Transverse colon (tissue), 4 donors: ENCODE measurements at regions not wholly inside any gene's neighbourhood (a gene's known extent, or its start where the extent isn't known, plus 50 kb on each side); places are given as distances from the start of the nearest gene placed in this dataset.

Source experiments
- DNase-seq: peaks from one replicate; pipeline ENCODE4 v3.0.0-alpha.2; 2019
- H3K27ac ChIP-seq, 4 donors: fragments of 200-600 bp; sonication (generic); 2 replicates each; pipeline ENCODE4 v1.5.1; 2016 to 2018; ENCODE audit warnings: inconsistent platforms in 4 of 4
- H3K27me3 ChIP-seq: fragments of 200-600 bp; sonication (generic); 2 replicates; pipeline ENCODE4 v1.5.1; 2017; ENCODE audit warnings: inconsistent platforms
- H3K36me3 ChIP-seq, 4 donors: fragments of 200-600 bp; sonication (generic); 2 replicates each; pipeline ENCODE4 v1.5.1; 2017 to 2019; ENCODE audit warnings: inconsistent platforms in 4 of 4
- H3K4me1 ChIP-seq, 4 donors: fragments of 200-600 bp; sonication (generic); 2 replicates each; pipeline ENCODE4 v1.5.1; 2017 to 2020; ENCODE audit warnings: inconsistent platforms in 4 of 4
- H3K4me3 ChIP-seq, 4 donors: fragments of 200-600 bp; sonication (generic); 1 replicate in 1 of 4; 2 replicates in 3 of 4; pipeline versions ENCODE4 v1.5.1 to v1.6.1; 2017 to 2019; ENCODE audit warnings: inconsistent platforms in 4 of 4
- H3K9me3 ChIP-seq, 2 donors: fragments of 200-600 bp; sonication (generic); 2 replicates each; pipeline ENCODE4 v1.5.1; 2017 to 2019; ENCODE audit warnings: inconsistent platforms in 2 of 2
- EP300 ChIP-seq: sonication (generic); formaldehyde crosslinking; IDR thresholded peaks from one replicate; pipeline ENCODE4 v1.6.1; 2017; ENCODE audit warnings: antibody characterized with exemption, low read depth
- POLR2A ChIP-seq: fragments of 450-650 bp; IDR thresholded peaks from one replicate; pipeline ENCODE4 v1.6.1; 2016; ENCODE audit warnings: antibody characterized with exemption, mild to moderate bottlenecking, moderate library complexity
- POLR2AphosphoS5 ChIP-seq, 3 donors: sonication (generic); formaldehyde crosslinking; IDR thresholded peaks; one replicate each; pipeline ENCODE4 v1.6.1; 2016; ENCODE audit warnings: antibody characterized with exemption in 3 of 3
- WGBS, 2 donors: methylation state at CpG; one replicate each; pipeline ENCODE4 v1.1.5; 2018; ENCODE audit warnings: low coverage in 1 of 2; 5-methylcytosine and 5-hydroxymethylcytosine counted together
- in situ Hi-C, 4 donors: fragments of 200-750 bp; cut with MboI; loops; one replicate each; pipeline versions ENCODE4 v1.15.0 to v1.15.1; 2017; ENCODE audit warnings: low sequenced_read_pairs in 3 of 4, low pct_ligation_motif_present in 1 of 4, low pct_unique_long_range_greater_than_20kb in 1 of 4
- intact Hi-C: fragments of 100-400 bp; cut with DNase I; formaldehyde crosslinking; loops from one replicate; pipeline ENCODE4 v1.15.1; 2023; ENCODE audit warnings: low total_unique reads
- TF ChIP-seq, protein P1 (sequence below), 5 experiments: fragments of 200-600 bp in 3 of 5; fragments of 450-650 bp in 2 of 5; sonication (generic) in 3 of 5; IDR thresholded peaks; 1 replicate in 2 of 5; 2 replicates in 3 of 5; pipeline ENCODE4 v1.5.1; 2016 to 2017; ENCODE audit warnings: antibody characterized with exemption in 5 of 5, inconsistent platforms in 3 of 5, mild to moderate bottlenecking in 2 of 5, moderate library complexity in 1 of 5

DNA sequence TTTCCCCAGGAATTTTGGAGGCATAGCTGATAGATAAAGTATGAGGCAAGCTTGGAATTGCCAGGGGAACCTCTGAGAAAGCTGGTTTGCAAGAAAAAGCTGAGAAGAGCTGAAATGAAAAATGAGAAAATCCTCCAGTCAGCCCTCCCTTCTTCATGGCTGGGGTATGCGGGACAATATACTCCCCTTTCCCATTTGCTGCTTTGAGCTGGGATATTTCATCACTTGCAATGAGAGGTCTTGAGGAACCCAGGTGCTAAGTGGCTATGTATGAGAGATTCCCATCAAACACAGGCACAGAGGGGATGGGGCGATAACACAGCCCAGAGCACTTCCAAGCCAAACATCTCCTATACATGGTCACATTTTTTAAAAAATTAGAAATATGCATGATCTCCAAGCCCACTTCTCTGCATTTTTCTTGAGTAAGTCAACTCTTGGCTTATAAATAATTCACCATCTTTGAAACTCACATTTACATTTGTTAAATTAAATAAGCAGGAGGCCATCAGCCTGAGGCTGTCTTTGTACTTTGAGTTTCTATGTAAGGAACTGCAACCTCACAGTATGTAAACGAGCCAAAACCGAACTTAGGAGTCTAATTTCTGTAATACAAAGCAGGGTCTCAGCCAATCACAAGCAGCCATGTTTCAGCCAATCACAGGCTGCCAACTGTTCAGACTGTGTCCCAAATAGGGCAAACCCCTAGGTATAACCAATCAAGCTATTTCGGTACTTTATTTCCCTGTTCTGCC lies 983.6 kb upstream of the NR2F2 start:
- 72 to 81% methylated on average over 4 to 5 of the region's 5 CpGs for WGBS, 2 donors

DNA sequence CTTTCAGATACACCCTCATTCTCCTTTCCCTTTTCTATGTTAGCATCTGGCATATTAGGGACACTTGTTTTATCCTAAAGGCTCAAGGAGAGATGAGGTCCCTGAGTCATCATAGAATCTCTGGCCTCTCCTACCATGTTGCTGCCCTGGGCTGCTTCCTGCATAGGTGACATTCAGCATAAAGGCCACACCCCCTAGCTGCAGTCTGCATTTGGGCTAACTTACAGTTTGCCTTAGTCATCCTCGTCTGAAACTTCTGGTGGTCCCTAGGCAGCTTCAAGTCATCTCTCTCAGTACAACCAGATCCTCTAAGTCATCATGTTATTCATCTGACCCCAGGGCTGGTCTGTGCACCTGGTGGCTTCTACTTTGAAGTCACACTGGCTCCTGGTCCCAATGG lies 982.7 kb upstream of the NR2F2 start:
- DNase-seq = no peak
- no peak overlapping the region for H3K4me3 ChIP-seq
- H3K27ac ChIP-seq = no peak overlapping the region
- no peaks in the 10 kb centered on the region for H3K27me3 ChIP-seq
- H3K9me3 ChIP-seq = no peaks in the 10 kb centered on the region
- no peaks in the 10 kb centered on the region for H3K4me1 ChIP-seq
- intact Hi-C loops = no loop called here
- WGBS, 2 donors = 77 to 100% methylated on average over 1 of the region's 1 CpG
- TF ChIP-seq, protein P1, sequence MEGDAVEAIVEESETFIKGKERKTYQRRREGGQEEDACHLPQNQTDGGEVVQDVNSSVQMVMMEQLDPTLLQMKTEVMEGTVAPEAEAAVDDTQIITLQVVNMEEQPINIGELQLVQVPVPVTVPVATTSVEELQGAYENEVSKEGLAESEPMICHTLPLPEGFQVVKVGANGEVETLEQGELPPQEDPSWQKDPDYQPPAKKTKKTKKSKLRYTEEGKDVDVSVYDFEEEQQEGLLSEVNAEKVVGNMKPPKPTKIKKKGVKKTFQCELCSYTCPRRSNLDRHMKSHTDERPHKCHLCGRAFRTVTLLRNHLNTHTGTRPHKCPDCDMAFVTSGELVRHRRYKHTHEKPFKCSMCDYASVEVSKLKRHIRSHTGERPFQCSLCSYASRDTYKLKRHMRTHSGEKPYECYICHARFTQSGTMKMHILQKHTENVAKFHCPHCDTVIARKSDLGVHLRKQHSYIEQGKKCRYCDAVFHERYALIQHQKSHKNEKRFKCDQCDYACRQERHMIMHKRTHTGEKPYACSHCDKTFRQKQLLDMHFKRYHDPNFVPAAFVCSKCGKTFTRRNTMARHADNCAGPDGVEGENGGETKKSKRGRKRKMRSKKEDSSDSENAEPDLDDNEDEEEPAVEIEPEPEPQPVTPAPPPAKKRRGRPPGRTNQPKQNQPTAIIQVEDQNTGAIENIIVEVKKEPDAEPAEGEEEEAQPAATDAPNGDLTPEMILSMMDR (IDR thresholded peaks at IDR 0.05) = no peak
- TF ChIP-seq POLR2AphosphoS5 (IDR thresholded peaks at IDR 0.05) (no peak), POLR2A (no peak), EP300 (no peak)
- H3K36me3 ChIP-seq = no peaks in the 10 kb centered on the region
- in situ Hi-C loops = no loop called here

More for the DNA sequence above, 983.6 kb upstream of the NR2F2 start:
- DNase-seq = no peak
- Histone ChIP-seq H3K4me3 (no peak overlapping the region), H3K9me3 (no peaks in the 10 kb centered on the region), H3K36me3 (no peaks in the 10 kb centered on the region), H3K4me1 (no peaks in the 10 kb centered on the region), H3K27me3 (no peaks in the 10 kb centered on the region), H3K27ac (no peak overlapping the region)
- in situ Hi-C loops = no loop called here
- intact Hi-C loops = no loop called here
- TF ChIP-seq, protein P1 (IDR thresholded peaks at IDR 0.05) = no peak
- TF ChIP-seq EP300 (no peak), POLR2AphosphoS5 (IDR thresholded peaks at IDR 0.05) (no peak), POLR2A (no peak)

DNA sequence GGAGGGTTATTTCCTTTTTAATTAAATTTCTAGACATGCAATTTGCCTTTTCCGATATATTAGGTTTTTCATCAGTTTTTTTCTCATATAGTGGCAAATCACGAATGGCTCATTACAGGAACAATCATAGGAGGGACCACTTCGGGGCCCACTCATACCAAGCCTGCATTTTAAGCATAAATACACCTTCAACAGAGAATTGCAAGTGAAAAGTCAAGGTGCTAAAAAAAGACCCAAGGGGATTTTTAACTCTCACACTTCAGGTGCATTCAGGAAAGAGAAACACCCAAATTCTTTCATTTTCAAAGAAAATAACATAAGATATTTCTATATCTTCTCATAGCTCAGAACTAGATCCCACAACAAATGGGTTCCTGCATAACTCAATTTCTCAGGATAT lies 979.6 kb upstream of the NR2F2 start:
- in situ Hi-C loops = no loop called here

DNA sequence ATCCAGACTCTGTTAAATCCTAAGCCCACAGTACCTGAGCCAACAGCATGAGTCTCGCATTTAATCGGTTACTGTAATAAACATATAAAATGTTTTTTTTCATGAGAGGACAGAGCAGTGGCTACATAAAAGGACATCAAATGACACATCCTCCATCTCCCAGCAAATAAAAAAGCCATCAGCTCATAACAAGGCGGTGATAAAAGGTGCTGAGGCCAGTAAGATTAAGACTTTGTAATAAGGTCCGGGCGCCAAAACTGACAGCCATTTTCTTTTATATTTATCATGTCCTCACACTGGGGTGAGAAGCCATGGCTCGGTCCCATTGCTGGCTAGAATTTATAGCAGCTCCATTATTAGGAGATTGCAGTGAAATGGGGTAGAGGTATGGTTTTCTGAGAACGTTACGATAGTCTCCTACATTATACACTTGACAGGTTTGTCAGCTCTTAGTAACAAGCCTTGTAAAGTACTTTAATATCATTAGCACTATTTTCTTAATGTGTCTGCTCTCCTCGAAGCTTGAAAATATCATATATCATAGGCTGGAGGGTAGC lies 977.8 kb upstream of the NR2F2 start:
- no peaks in the 10 kb centered on the region for H3K27me3 ChIP-seq
- in situ Hi-C loops = no loop called here
- 85 to 86% methylated on average over 9 of the region's 9 CpGs for WGBS, 2 donors

More for the DNA sequence above, 979.6 kb upstream of the NR2F2 start:
- TF ChIP-seq EP300 (no peak), POLR2A (no peak), POLR2AphosphoS5 (IDR thresholded peaks at IDR 0.05) (no peak)
- TF ChIP-seq, protein P1 (IDR thresholded peaks at IDR 0.05) = no peak
- WGBS, 2 donors = 48 to 77% methylated on average over 3 of the region's 3 CpGs
- intact Hi-C loops = no loop called here
- no peaks in the 10 kb centered on the region for H3K36me3 ChIP-seq
- no peaks in the 10 kb centered on the region for H3K9me3 ChIP-seq
- no peaks in the 10 kb centered on the region for H3K4me1 ChIP-seq
- H3K27ac ChIP-seq = no peak overlapping the region
- H3K4me3 ChIP-seq = no peak overlapping the region
- no peaks in the 10 kb centered on the region for H3K27me3 ChIP-seq
- no peak for DNase-seq

More for the DNA sequence above, 977.8 kb upstream of the NR2F2 start:
- no peak overlapping the region for H3K27ac ChIP-seq
- TF ChIP-seq, protein P1 (IDR thresholded peaks at IDR 0.05) = no peak
- TF ChIP-seq POLR2AphosphoS5 (IDR thresholded peaks at IDR 0.05) (no peak), POLR2A (no peak), EP300 (no peak)
- no peaks in the 10 kb centered on the region for H3K4me1 ChIP-seq
- intact Hi-C loops = no loop called here
- H3K4me3 ChIP-seq = no peak overlapping the region
- H3K9me3 ChIP-seq = no peaks in the 10 kb centered on the region
- no peak for DNase-seq
- no peaks in the 10 kb centered on the region for H3K36me3 ChIP-seq
